ENCODE measurements at regions not wholly inside any gene's neighbourhood (a gene's known extent, or its start where the extent isn't known, plus 50 kb on each side); places are given as distances from the start of the nearest gene placed in this dataset.

- H3K27me3 ChIP-seq (ENCODE audit: insufficient read depth, low read depth, low read length), result no peaks in the 10 kb centered on the region
Measured at GRCh38 chr1:79255421-79255820, 248.9 kb upstream of the ADGRL4 start.

GRCh38 chr1:79252598-79252997 lies 246.1 kb upstream of the ADGRL4 start:
- no peaks in the 10 kb centered on the region for H3K9me3 ChIP-seq (ENCODE audit: low read length)
- H3K27ac ChIP-seq (ENCODE audit: low read length), result no peak overlapping the region
- no peak overlapping the region for H2AFZ ChIP-seq (ENCODE audit: low read depth, low read length)
- H3F3A ChIP-seq (ENCODE audit: insufficient read depth, low read length, poor library complexity, severe bottlenecking), result no peaks in the 10 kb centered on the region
- no peak overlapping the region for H3K4me2 ChIP-seq (ENCODE audit: low read length)
- H3K36me3 ChIP-seq (ENCODE audit: insufficient read depth, low read length), result no peaks in the 10 kb centered on the region
- no peaks in the 10 kb centered on the region for H4K20me1 ChIP-seq (ENCODE audit: insufficient read depth)
- TF ChIP-seq POLR2AphosphoS5 (IDR thresholded peaks at IDR 0.05) (no peak), CTCF (IDR thresholded peaks at IDR 0.05; ENCODE audit: poor library complexity, severe bottlenecking) (no peak), RAD21 (conservative IDR thresholded peaks at IDR 0.05) (no peak), TAF1 (IDR thresholded peaks at IDR 0.05; ENCODE audit: low read depth) (no peak), SMC3 (conservative IDR thresholded peaks at IDR 0.05; ENCODE audit: poor library complexity) (no peak), EZH2 (IDR thresholded peaks at IDR 0.05; ENCODE audit: borderline replicate concordance, insufficient read depth, low read length, poor library complexity, severe bottlenecking) (no peak), REST (IDR thresholded peaks at IDR 0.05; ENCODE audit: borderline replicate concordance) (no peak)
- no peaks in the 10 kb centered on the region for H3K79me2 ChIP-seq (replicated peaks; ENCODE audit: insufficient read depth, low read length)
- H3K9ac ChIP-seq (ENCODE audit: low read length), result no peak overlapping the region
- H3K9me2 ChIP-seq (ENCODE audit: insufficient read depth, low read length), result no peaks in the 10 kb centered on the region
- no peaks in the 10 kb centered on the region for H3K27me3 ChIP-seq (ENCODE audit: insufficient read depth, low read depth, low read length)
- H3K4me3 ChIP-seq (ENCODE audit: low read length), result no peak overlapping the region

More at GRCh38 chr1:79255421-79255820, 248.9 kb upstream of the ADGRL4 start:
- no peak overlapping the region for H3K9ac ChIP-seq (ENCODE audit: low read length)
- H3K4me3 ChIP-seq (ENCODE audit: low read length), result no peak overlapping the region
- H2AFZ ChIP-seq (ENCODE audit: low read depth, low read length), result no peak overlapping the region
- no peak for TF ChIP-seq POLR2AphosphoS5 (IDR thresholded peaks at IDR 0.05)
- no peak for TF ChIP-seq SMC3 (conservative IDR thresholded peaks at IDR 0.05; ENCODE audit: poor library complexity)
- no peak for TF ChIP-seq EP300 (conservative IDR thresholded peaks at IDR 0.05; ENCODE audit: poor library complexity, severe bottlenecking)
- no peak for TF ChIP-seq REST (IDR thresholded peaks at IDR 0.05; ENCODE audit: borderline replicate concordance)
- no peak for TF ChIP-seq CTCF (IDR thresholded peaks at IDR 0.05; ENCODE audit: poor library complexity, severe bottlenecking)
- no peak for TF ChIP-seq MXI1 (conservative IDR thresholded peaks at IDR 0.05; ENCODE audit: poor library complexity, severe bottlenecking)
- no peak for TF ChIP-seq EZH2 (IDR thresholded peaks at IDR 0.05; ENCODE audit: borderline replicate concordance, insufficient read depth, low read length, poor library complexity, severe bottlenecking)
- TF ChIP-seq RAD21 (conservative IDR thresholded peaks at IDR 0.05), result no peak
- no peak overlapping the region for H3K4me2 ChIP-seq (ENCODE audit: low read length)
- no peaks in the 10 kb centered on the region for H3K9me2 ChIP-seq (ENCODE audit: insufficient read depth, low read length)
- H3K27ac ChIP-seq (ENCODE audit: low read length), result no peak overlapping the region
- H4K20me1 ChIP-seq (ENCODE audit: insufficient read depth), result no peaks in the 10 kb centered on the region
- no peaks in the 10 kb centered on the region for H3K9me3 ChIP-seq (ENCODE audit: low read length)
- no peaks in the 10 kb centered on the region for H3K79me2 ChIP-seq (replicated peaks; ENCODE audit: insufficient read depth, low read length)
- H3F3A ChIP-seq (ENCODE audit: insufficient read depth, low read length, poor library complexity, severe bottlenecking), result no peaks in the 10 kb centered on the region
- H3K36me3 ChIP-seq (ENCODE audit: insufficient read depth, low read length), result no peaks in the 10 kb centered on the region

All from neural cell (in vitro differentiated cells).